Activated CD4-positive, alpha-beta T cell treated with anti-CD3 and anti-CD28 coated beads, Interleukin-2, amount 50 U/mL, for 1 hour (primary cell): ENCODE measurements at regions not wholly inside any gene's neighbourhood (a gene's known extent, or its start where the extent isn't known, plus 50 kb on each side); places are given as distances from the start of the nearest gene placed in this dataset.

Experiments used
- DNase-seq: peaks from one replicate; pipeline ENCODE4 v3.0.0-alpha.2; 2020

- DNase-seq = no peak
Measured at GRCh38 chr3:40962721-40963120, 236.6 kb upstream of the CTNNB1 start.

- DNase-seq = no peak
Measured at GRCh38 chr3:40968666-40969065, 230.6 kb upstream of the CTNNB1 start.

- no peak for DNase-seq
Measured at GRCh38 chr3:40969341-40969740, 230.0 kb upstream of the CTNNB1 start.

- no peak for DNase-seq
Measured at GRCh38 chr3:40969756-40970466, 229.4 kb upstream of the CTNNB1 start.

- no peak for DNase-seq
Measured at GRCh38 chr3:40971191-40972168, 227.8 kb upstream of the CTNNB1 start.

GRCh38 chr3:40972350-40972749 lies 227.0 kb upstream of the CTNNB1 start:
- no peak for DNase-seq

- no peak for DNase-seq
Measured at GRCh38 chr3:40973141-40973540, 226.2 kb upstream of the CTNNB1 start.

- DNase-seq = no peak
Measured at GRCh38 chr3:40975711-40976121, 223.6 kb upstream of the CTNNB1 start.

- DNase-seq = no peak
Measured at GRCh38 chr3:40976241-40976640, 223.1 kb upstream of the CTNNB1 start.

GRCh38 chr3:40978442-40978841 lies 220.9 kb upstream of the CTNNB1 start:
- DNase-seq = no peak

- no peak for DNase-seq
Measured at GRCh38 chr3:40979962-40980361, 219.3 kb upstream of the CTNNB1 start.

- DNase-seq = no peak
Measured at GRCh38 chr3:40980467-40980866, 218.8 kb upstream of the CTNNB1 start.

- no peak for DNase-seq
Measured at GRCh38 chr3:40985195-40985594, 214.1 kb upstream of the CTNNB1 start.

GRCh38 chr3:40988468-40988867 lies 210.8 kb upstream of the CTNNB1 start:
- DNase-seq = no peak

- no peak for DNase-seq
Measured at GRCh38 chr3:40989141-40990061, 209.9 kb upstream of the CTNNB1 start.

- DNase-seq = no peak
Measured at GRCh38 chr3:40990062-40990456, 209.2 kb upstream of the CTNNB1 start.

- no peak for DNase-seq
Measured at GRCh38 chr3:40992023-40992422, 207.3 kb upstream of the CTNNB1 start.

GRCh38 chr3:40994611-40995010 lies 204.7 kb upstream of the CTNNB1 start:
- no peak for DNase-seq

GRCh38 chr3:40995271-40995670 lies 204.0 kb upstream of the CTNNB1 start:
- DNase-seq = no peak

GRCh38 chr3:40996382-40996781 lies 202.9 kb upstream of the CTNNB1 start:
- no peak for DNase-seq

GRCh38 chr3:40996827-40997710 lies 202.2 kb upstream of the CTNNB1 start:
- DNase-seq = no peak
